Erythroblast (primary cell): ENCODE measurements at regions not wholly inside any gene's neighbourhood (a gene's known extent, or its start where the extent isn't known, plus 50 kb on each side); places are given as distances from the start of the nearest gene placed in this dataset.
A peak's percentile ranks its signal among the peaks of the same experiment; 100 is the strongest.
"Not testable (repeated sequence)": the region's sequence is repeated elsewhere in the genome, so short reads cannot be mapped to it uniquely, and the experiment has no call there.

ENCODE experiments used
- DNase-seq, 2 experiments: peaks; one replicate each; lab custom pipeline; 2025; lab: John Stamatoyannopoulos, UW
- GATA1 ChIP-seq: IDR thresholded peaks from 2 replicates; pipeline ENCODE4 v1.6.1; 2011; ENCODE audit warnings: low read depth, mild to moderate bottlenecking, control low read depth, low read length, moderate library complexity
- POLR2A ChIP-seq: IDR thresholded peaks from 2 replicates; pipeline ENCODE4 v1.6.1; 2011; ENCODE audit warnings: mild to moderate bottlenecking, low read length

- no peak for DNase-seq
- TF ChIP-seq GATA1 (no peak), POLR2A (no peak)
These were observed 245.0 kb downstream of the UACA start for GRCh38 chr15:70518201-70519003.

GRCh38 chr15:70517194-70517590 lies 246.2 kb downstream of the UACA start:
- no peak for DNase-seq
- TF ChIP-seq POLR2A, result no peak
- TF ChIP-seq GATA1, result no peak

GRCh38 chr15:70516408-70517193 lies 246.8 kb downstream of the UACA start:
- DNase-seq, result no peak
- no peak for TF ChIP-seq POLR2A
- no peak for TF ChIP-seq GATA1

- no peak for DNase-seq
These were observed 249.1 kb downstream of the UACA start for GRCh38 chr15:70514251-70514650.

GRCh38 chr15:70513819-70514218 lies 249.5 kb downstream of the UACA start:
- TF ChIP-seq POLR2A, result no peak
- TF ChIP-seq GATA1, result no peak
- no peak for DNase-seq

More at GRCh38 chr15:70514251-70514650, 249.1 kb downstream of the UACA start:
- TF ChIP-seq POLR2A, result no peak

- no peak for TF ChIP-seq POLR2A
- TF ChIP-seq GATA1, result no peak
- peak; percentile 77 for DNase-seq
These were observed 250.5 kb downstream of the UACA start for GRCh38 chr15:70512772-70513362.

GRCh38 chr15:70511972-70512587 lies 251.3 kb downstream of the UACA start:
- DNase-seq, result not testable (repeated sequence)

GRCh38 chr15:70510433-70510832 lies 252.9 kb downstream of the UACA start:
- TF ChIP-seq GATA1 (no peak), POLR2A (no peak)
- no peak for DNase-seq

GRCh38 chr15:70509731-70510143 lies 253.6 kb downstream of the UACA start:
- TF ChIP-seq POLR2A, result no peak
- no peak for TF ChIP-seq GATA1
- DNase-seq, result no peak

GRCh38 chr15:70509282-70509662 lies 254.1 kb downstream of the UACA start:
- TF ChIP-seq POLR2A (no peak), GATA1 (no peak)
- DNase-seq, result no peak

- DNase-seq, result no peak
- TF ChIP-seq GATA1 (no peak), POLR2A (no peak)
These were observed 254.6 kb downstream of the UACA start for GRCh38 chr15:70508561-70509281.

GRCh38 chr15:70507772-70508371 lies 255.5 kb downstream of the UACA start:
- peak in 1 of 2 experiments; percentile 23 for DNase-seq
- no peak for TF ChIP-seq GATA1
- TF ChIP-seq POLR2A, result no peak
